Neural cell (in vitro differentiated cells): ENCODE measurements at regions not wholly inside any gene's neighbourhood (a gene's known extent, or its start where the extent isn't known, plus 50 kb on each side); places are given as distances from the start of the nearest gene placed in this dataset.

Experiments
- H2AFZ ChIP-seq: fragments of 200-600, 300-800 bp; sonication (generic), shearing (Covaris generic); 2 replicates; pipeline ENCODE4 v1.6.0; 2014; ENCODE audit warnings: low read depth, mild to moderate bottlenecking, antibody characterized with exemption, low read length, moderate library complexity
- H3F3A ChIP-seq: fragments of 200-600 bp; shearing (Covaris generic); 2 replicates; pipeline ENCODE4 v1.6.1; 2016; ENCODE audit warnings: mild to moderate bottlenecking, moderate library complexity, mixed read lengths, antibody characterized with exemption, low read length; ENCODE audit not compliant: insufficient read depth, poor library complexity, severe bottlenecking
- H3K27ac ChIP-seq: fragments of 200-600, 300-800 bp; sonication (generic), shearing (Covaris generic); 2 replicates; pipeline ENCODE4 v1.5.1; 2014; ENCODE audit warnings: mild to moderate bottlenecking, low read length, moderate library complexity
- H3K27me3 ChIP-seq: fragments of 300-800, 200-600 bp; sonication (generic), shearing (Covaris generic); 2 replicates; pipeline ENCODE4 v1.6.0; 2014; ENCODE audit warnings: mild to moderate bottlenecking, low read depth, low read length, moderate library complexity; ENCODE audit not compliant: insufficient read depth
- H3K36me3 ChIP-seq: fragments of 300-800, 200-600 bp; sonication (generic), shearing (Covaris generic); 2 replicates; pipeline ENCODE4 v1.5.1; 2014; ENCODE audit warnings: mild to moderate bottlenecking, antibody characterized with exemption, low read length, moderate library complexity; ENCODE audit not compliant: insufficient read depth
- H3K4me2 ChIP-seq: fragments of 300-800, 200-600 bp; sonication (generic), shearing (Covaris generic); 2 replicates; pipeline ENCODE4 v1.6.0; 2014; ENCODE audit warnings: mild to moderate bottlenecking, low read length
- H3K4me3 ChIP-seq: fragments of 300-800, 200-600 bp; sonication (generic), shearing (Covaris generic); 2 replicates; pipeline ENCODE4 v1.5.1; 2014; ENCODE audit warnings: mild to moderate bottlenecking, low read length, moderate library complexity
- H3K79me2 ChIP-seq: fragments of 200-600 bp; shearing (Covaris generic); replicated peaks from 2 replicates; pipeline ENCODE4 v1.6.0; 2014; ENCODE audit warnings: mild to moderate bottlenecking, low read length, moderate library complexity; ENCODE audit not compliant: insufficient read depth
- H3K9ac ChIP-seq: fragments of 300-800, 200-600 bp; sonication (generic), shearing (Covaris generic); 2 replicates; pipeline ENCODE4 v1.6.1; 2016; ENCODE audit warnings: mild to moderate bottlenecking, low read length, mixed read lengths
- H3K9me2 ChIP-seq: fragments of 200-600 bp; shearing (Covaris generic); 2 replicates; pipeline ENCODE4 v1.6.1; 2016; ENCODE audit warnings: mild to moderate bottlenecking, low read length, mixed read lengths; ENCODE audit not compliant: insufficient read depth
- H3K9me3 ChIP-seq: fragments of 200-600, 300-800 bp; sonication (generic), shearing (Covaris generic); 2 replicates; pipeline ENCODE4 v1.6.1; 2016; ENCODE audit warnings: mild to moderate bottlenecking, mixed run types, low read length, moderate library complexity, mixed read lengths
- H4K20me1 ChIP-seq: fragments of 200-600 bp; shearing (Covaris generic); 2 replicates; pipeline ENCODE4 v1.6.1; 2016; ENCODE audit warnings: mild to moderate bottlenecking, mixed run types; ENCODE audit not compliant: insufficient read depth
- CTCF ChIP-seq: fragments of 450-650 bp; IDR thresholded peaks from 2 replicates; pipeline ENCODE4 v1.5.1; 2014; ENCODE audit warnings: antibody characterized with exemption, mild to moderate bottlenecking, moderate library complexity; ENCODE audit not compliant: poor library complexity, severe bottlenecking
- EP300 ChIP-seq: fragments of 450-650 bp; conservative IDR thresholded peaks from 2 replicates; pipeline ENCODE4 v1.6.1; 2014; ENCODE audit warnings: antibody characterized with exemption, mild to moderate bottlenecking, moderate library complexity; ENCODE audit not compliant: poor library complexity, severe bottlenecking
- EZH2 ChIP-seq: fragments of 200-600, 300-800 bp; shearing (Covaris generic), sonication (generic); IDR thresholded peaks from 2 replicates; pipeline ENCODE4 v1.6.1; 2014; ENCODE audit warnings: antibody characterized with exemption, low read length, borderline replicate concordance, mild to moderate bottlenecking; ENCODE audit not compliant: insufficient read depth, poor library complexity, severe bottlenecking
- MXI1 ChIP-seq: fragments of 450-650 bp; conservative IDR thresholded peaks from 2 replicates; pipeline ENCODE4 v1.6.1; 2014; ENCODE audit warnings: antibody characterized with exemption, mild to moderate bottlenecking; ENCODE audit not compliant: poor library complexity, severe bottlenecking
- POLR2AphosphoS5 ChIP-seq: IDR thresholded peaks from 2 replicates; pipeline ENCODE4 v1.6.1; 2012
- RAD21 ChIP-seq: fragments of 450-650 bp; conservative IDR thresholded peaks from 2 replicates; pipeline ENCODE4 v1.6.1; 2014; ENCODE audit warnings: antibody characterized with exemption, mild to moderate bottlenecking, moderate library complexity
- REST ChIP-seq: IDR thresholded peaks from 2 replicates; pipeline ENCODE4 v1.6.1; 2012; ENCODE audit warnings: borderline replicate concordance
- SMC3 ChIP-seq: fragments of 450-650 bp; conservative IDR thresholded peaks from 2 replicates; pipeline ENCODE4 v1.6.1; 2014; ENCODE audit warnings: antibody characterized with exemption, mild to moderate bottlenecking, moderate library complexity; ENCODE audit not compliant: poor library complexity
- TAF1 ChIP-seq: IDR thresholded peaks from 2 replicates; pipeline ENCODE4 v1.6.1; 2012; ENCODE audit warnings: low read depth

GRCh38 chr10:90179696-90180407 lies 478.5 kb downstream of the KIF20B start:
- Histone ChIP-seq H3K9me3 (no peaks in the 10 kb centered on the region), H3K9ac (no peak overlapping the region), H3K9me2 (no peaks in the 10 kb centered on the region), H2AFZ (no peak overlapping the region), H3K4me3 (no peak overlapping the region), H3F3A (peaks cover 5% of the 10 kb centered on the region), H3K4me2 (no peak overlapping the region), H4K20me1 (no peaks in the 10 kb centered on the region), H3K36me3 (no peaks in the 10 kb centered on the region), H3K27ac (peak overlapping the region; percentile 55), H3K27me3 (no peaks in the 10 kb centered on the region), H3K79me2 (no peaks in the 10 kb centered on the region)
- no peak for TF ChIP-seq EP300
- no peak for TF ChIP-seq CTCF
- no peak for TF ChIP-seq TAF1
- TF ChIP-seq REST = no peak

GRCh38 chr10:90180886-90181691 lies 479.7 kb downstream of the KIF20B start:
- TF ChIP-seq POLR2AphosphoS5 = peak; percentile 83
- TF ChIP-seq MXI1 = no peak
- no peak for TF ChIP-seq SMC3
- TF ChIP-seq TAF1 = no peak
- TF ChIP-seq EP300 = peak; percentile 98
- peak; percentile 9 for TF ChIP-seq RAD21
- no peak for TF ChIP-seq CTCF
- no peak for TF ChIP-seq REST
- TF ChIP-seq EZH2 = no peak
- H3K4me2 ChIP-seq = no peak overlapping the region
- H2AFZ ChIP-seq = no peak overlapping the region
- H3K27ac ChIP-seq = peak overlapping the region; percentile 69
- no peaks in the 10 kb centered on the region for H3K79me2 ChIP-seq
- no peaks in the 10 kb centered on the region for H3K36me3 ChIP-seq
- H4K20me1 ChIP-seq = no peaks in the 10 kb centered on the region
- H3K9me2 ChIP-seq = no peaks in the 10 kb centered on the region
- H3K9me3 ChIP-seq = no peaks in the 10 kb centered on the region
- H3K4me3 ChIP-seq = no peak overlapping the region
- H3F3A ChIP-seq = peaks cover 5% of the 10 kb centered on the region
- H3K9ac ChIP-seq = no peak overlapping the region
- H3K27me3 ChIP-seq = no peaks in the 10 kb centered on the region
